Activated CD4-positive, alpha-beta T cell treated with anti-CD3 and anti-CD28 coated beads for 24 hours (primary cell): ENCODE measurements at regions not wholly inside any gene's neighbourhood (a gene's known extent, or its start where the extent isn't known, plus 50 kb on each side); places are given as distances from the start of the nearest gene placed in this dataset.

Experiments
- DNase-seq, 2 donors: peaks; one replicate each; pipeline ENCODE4 v3.0.0-alpha.2; 2020; ENCODE audit warnings: low read depth in 2 of 2

DNA sequence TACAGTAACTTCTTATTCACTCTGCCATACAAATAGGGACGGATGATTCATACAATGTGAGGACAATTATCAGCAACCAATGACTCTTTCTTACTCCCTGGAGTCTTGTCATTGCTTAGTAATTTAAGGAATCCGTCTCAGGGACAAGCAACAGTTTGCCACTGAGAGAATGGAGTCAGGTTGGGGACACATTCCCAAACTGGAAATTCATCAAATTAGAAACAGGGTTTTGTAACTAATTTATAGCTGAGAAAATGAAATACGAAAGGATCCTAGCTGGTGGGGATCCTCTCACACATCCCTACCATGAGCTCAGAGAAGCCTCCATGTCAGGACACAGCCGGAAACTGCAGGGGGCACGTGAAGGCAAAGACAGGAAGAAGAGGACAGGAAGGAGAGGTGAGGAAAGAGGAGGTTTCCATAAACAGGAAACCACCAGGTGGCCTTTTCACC is 50.4 kb upstream of the KDR start:
- no peak for DNase-seq

GRCh38 chr4:55176497-55176896 is 51.1 kb upstream of the KDR start:
- DNase-seq: no peak

DNA sequence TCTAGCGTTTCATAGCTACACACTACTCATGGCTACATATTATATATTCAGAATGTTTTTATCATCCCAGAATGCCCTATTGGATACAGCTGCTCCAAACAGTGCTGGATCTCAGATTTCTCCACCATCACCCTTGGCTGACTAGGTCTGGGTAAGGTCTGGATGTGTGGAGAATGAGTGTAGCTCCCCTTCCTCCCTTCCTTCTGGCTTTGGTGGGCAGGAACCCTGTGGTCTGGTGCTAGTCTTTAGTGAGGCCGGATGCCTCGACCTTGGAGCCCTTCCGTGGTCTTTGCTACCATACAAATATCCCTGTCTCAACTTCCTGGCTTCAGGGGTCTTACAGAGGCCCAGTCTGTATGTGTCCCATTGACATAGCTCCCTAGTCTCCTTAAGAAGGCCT is 52.1 kb upstream of the KDR start:
- DNase-seq: no peak

- DNase-seq: no peak
Measured at GRCh38 chr4:55178226-55179005, 53.0 kb upstream of the KDR start.

GRCh38 chr4:55181010-55182005 is 55.9 kb upstream of the KDR start:
- DNase-seq: no peak

DNA sequence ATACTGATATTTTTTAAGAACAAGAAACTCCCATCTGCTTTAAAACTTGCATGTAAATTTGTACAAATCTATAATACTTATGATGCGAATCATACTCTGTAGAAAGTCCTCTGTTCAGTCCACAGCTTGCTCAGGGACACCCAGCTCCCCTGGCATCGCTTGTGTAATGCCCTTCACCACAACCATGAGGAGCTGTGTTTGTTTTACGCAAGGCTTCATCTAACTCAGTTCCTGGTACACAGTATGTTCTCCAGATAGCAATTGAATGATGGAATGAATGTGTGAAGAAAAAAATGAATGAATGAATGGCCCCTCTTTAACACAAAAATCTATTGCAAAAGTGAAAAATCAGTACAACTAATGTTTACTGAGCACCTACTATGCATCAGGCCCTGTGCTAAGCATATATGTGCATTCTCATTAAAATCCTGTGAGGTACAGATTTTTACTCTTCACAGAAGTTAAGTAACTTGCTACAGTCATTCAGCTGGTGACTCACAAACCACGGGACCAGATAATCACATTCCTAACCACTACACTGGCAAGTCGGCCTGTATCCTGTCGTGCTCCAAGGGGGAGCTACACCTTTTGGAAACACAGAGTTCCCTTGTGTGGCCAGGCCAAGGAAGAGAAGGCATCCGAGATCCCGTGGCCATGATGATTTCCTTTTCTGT is 58.7 kb upstream of the KDR start:
- DNase-seq: no peak

DNA sequence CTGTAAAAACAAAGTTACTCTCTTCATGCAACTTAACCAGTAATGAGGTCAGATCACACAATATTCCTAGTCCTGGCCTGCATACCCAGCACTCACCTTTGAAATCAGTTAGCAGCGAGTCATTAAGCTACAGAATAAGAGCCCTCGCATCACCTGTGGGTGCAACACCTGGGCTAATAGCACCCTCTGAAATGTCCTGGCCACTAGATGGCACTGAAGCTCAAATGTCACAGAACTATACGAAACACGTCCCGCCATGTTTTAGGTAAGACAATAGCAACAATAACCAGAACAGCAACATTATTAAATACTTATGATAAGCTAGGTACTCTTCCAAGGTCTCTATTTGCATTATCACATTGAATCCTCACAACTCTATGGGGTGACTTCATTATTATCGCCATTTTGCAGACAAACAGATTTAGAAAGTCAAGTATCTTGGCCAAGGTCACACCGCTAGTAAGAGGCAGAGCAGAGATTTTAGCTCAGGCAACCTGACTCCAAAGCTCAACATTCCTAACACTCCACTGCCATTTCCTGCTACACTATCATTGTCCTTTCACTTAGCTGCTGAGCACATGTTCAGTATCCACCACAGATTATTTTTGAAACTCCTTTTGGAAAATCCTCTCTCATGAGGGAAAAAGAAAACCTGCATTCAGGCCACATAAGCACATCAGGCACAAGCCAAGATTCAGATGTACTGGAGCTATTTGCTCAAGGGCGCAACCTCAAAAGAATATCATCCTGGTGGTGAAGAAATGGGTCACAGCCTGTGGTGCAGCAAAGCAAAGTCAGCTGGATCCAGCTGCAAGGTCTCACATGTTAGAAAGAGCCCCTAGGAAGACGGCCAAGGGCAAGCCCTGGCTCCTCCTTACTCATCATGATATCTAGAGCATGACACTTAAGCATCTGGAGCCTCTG is 59.5 kb upstream of the KDR start:
- peak in 1 of 2 donors; percentile 3 for DNase-seq

DNA sequence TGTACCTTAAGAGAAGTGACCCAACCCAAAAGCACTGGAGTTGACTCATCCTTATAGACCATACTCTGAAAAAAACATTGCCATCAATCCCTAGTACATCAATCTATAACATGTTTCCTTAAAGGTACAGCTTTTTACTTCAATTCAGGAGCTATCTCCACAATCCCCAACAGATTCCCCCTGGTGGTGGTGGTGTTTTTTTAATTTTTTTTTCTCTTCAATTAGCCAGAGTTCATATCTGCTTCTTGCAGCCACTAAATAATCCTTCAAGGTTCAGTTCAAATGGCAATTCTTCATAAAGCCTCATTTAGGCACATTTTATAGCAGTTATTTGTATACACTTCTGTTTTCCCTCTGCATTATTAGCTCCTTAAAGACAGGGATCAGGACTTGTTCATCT is 60.7 kb upstream of the KDR start:
- DNase-seq: no peak

DNA sequence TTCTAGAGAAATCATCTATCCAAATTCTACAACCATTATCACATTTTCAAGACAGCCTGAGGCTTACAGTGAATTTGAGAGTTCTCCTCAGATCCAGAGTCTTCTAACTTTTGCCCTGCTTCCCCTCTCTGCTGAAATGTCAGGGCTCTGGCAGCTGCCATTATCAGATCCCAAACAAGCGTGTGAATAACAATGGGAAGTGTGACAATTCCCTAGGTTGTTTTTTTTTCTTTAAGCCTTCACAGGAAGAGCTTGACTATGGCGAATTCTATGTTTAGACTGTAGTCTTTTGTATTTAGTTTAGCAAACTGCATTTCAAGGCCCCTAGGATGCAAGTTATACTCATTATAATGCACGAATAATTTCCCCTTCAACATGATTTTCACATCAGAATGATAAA is 61.3 kb upstream of the KDR start:
- no peak for DNase-seq

GRCh38 chr4:55214172-55214571 is 88.8 kb upstream of the KDR start:
- DNase-seq: no peak

- DNase-seq: no peak
Measured at GRCh38 chr4:55215087-55215486, 89.7 kb upstream of the KDR start.

DNA sequence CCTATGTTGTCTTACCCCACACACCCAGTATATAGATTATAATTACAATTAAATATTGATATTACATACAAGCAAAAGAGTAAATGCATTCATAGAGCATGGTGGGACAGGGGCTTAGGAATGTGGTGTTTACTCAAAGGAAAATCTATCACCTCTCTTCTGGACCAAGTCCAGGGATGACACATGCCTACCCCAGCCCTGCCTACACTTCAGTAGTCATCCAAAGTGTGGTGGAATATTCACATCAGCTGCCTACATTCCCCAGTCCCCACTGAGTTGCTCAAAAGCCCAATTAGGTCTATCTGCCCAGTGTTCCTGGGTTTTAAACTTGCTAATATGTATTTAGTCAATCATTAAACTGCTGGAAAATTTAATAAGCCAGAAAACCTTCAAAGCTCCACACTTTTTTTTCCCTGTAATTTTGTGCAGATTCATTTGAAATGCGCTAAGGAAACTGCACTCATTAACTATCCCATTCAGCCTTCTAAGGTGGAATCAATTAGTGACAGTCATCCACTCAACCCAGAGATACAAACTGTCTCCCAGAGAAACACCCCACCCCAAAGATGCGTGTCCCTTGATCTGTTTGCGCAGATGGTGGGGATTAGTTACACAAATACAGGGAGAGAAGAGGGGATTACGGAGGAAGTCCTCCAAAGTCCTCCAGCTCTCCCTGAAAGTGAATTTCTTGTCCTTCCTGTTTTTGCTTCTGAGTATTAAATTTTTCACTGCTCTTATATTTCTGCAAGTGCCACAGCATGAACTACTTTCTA is 91.7 kb upstream of the KDR start:
- no peak for DNase-seq

DNA sequence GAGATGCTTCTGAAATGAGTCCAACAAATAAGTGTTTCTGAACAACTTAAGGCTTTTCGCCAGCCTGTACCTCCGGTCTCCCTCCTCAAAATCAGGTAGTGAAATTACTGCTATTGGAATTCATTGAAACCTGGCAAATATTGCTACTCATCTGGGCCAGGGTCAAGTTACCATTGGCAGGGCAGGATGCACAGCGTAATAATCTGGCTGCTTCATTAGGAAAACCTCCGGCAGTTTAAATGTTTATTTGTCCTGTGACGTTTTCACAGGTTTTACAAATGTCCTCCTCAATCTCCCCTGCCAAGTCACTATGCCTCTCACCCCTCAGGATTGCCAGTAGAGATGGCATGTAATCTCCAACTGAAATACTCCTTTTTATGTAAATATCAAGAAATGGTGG is 92.6 kb upstream of the KDR start:
- no peak for DNase-seq

- DNase-seq: no peak
Measured at GRCh38 chr4:55237839-55238238, 108.2 kb upstream of the SRD5A3 start.

GRCh38 chr4:55238407-55238806 is 107.6 kb upstream of the SRD5A3 start:
- DNase-seq: no peak

DNA sequence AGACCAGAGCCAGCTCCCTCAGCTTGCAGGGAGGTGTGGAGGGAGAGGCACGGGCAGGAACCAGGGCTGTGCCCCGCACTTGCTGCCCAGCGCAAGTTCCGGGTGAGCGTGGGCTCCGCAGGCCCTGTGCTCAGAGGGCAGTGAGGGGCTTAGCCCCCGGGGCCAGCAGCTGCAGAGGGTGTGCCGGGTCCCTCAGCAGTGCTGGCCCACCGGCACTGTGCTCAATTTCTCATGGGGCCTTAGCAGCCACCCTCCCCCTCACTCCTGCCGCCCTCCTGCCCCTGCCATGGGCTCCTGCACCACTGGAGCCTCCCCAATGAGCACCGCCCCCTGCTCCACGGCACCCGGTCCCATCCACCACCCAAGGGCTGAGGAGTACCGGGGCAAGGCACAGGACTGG is 104.6 kb upstream of the SRD5A3 start:
- no peak for DNase-seq

DNA sequence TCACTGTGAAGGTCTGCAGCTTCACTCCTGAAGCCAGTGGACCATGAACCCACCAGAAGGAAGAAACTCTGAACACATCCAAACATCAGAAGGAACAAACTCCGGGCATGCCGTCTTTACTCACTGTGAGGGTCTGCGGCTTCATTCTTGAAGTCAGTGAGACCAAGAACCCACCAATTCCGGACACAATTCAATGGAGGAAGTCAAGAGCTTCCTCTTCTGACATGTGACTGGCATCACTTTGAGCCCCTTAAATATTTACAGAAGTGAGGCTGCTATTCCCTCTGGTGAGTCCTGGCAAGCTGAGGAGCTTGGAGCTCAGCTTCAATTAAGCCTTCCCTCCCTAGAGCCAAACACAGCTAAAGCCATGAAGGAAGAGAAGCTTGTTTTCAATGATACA is 103.5 kb upstream of the SRD5A3 start:
- no peak for DNase-seq

- DNase-seq: no peak
Measured at GRCh38 chr4:55247521-55247920, 98.5 kb upstream of the SRD5A3 start.

DNA sequence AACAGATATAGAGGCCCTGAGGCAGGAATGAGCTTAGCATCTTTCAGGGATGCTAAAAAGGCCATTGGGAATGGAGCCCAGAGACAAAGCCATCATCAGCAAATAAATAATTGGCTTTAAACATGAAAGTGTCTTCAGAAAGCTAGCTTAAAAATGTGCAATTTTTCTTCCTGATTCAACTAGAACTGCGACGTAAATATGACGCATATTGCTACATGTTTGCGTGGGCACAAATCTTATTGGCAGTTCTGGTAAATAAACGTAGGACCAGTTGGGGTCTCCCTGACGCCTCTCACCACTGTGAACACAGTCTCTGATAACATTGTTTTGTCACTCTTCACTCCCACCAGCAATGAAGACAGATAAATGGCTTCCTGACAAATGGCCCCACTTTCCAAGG is 97.3 kb upstream of the SRD5A3 start:
- DNase-seq: no peak

DNA sequence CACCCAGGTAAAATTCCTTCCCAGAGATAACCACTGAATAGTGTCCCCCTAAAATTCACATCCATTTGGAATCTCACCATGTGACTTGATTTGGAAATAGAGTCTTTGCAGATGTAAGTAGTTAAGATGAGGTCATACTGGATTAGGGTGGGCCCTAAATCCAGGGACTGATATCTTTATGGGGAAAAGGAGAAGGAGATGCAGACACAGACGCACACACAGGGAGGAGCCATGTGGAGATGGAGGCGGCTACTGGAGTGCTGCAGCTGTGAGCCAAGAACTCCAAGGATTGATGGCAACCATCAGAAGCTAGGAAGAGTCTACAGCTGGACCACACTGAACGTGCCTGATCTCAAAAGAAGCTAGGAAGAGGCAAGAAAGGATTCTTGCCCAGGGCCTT is 96.6 kb upstream of the SRD5A3 start:
- no peak for DNase-seq
